ENCODE measurements at regions not wholly inside any gene's neighbourhood (a gene's known extent, or its start where the extent isn't known, plus 50 kb on each side); places are given as distances from the start of the nearest gene placed in this dataset.

DNA sequence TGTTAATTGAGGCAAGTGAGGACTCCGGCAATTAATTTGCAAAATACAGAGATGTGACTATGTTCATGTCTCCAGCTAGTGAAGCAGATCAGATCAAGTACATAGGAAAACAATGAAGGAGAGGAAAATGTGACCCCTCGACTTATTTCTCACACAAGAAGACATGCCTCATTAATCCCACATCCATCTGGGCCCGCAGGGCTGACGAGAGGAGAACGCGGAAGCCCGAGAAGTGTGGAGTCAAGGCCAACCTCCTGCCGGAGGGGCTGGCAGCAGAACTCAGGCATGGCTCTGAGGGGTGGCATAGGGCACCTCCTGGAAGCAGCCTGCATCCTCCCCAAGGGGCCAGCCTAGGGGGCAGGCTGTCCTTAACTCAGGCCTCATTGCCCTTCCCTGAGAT is 54.4 kb downstream of the ZNF503 start:
- TF ChIP-seq, protein P1, sequence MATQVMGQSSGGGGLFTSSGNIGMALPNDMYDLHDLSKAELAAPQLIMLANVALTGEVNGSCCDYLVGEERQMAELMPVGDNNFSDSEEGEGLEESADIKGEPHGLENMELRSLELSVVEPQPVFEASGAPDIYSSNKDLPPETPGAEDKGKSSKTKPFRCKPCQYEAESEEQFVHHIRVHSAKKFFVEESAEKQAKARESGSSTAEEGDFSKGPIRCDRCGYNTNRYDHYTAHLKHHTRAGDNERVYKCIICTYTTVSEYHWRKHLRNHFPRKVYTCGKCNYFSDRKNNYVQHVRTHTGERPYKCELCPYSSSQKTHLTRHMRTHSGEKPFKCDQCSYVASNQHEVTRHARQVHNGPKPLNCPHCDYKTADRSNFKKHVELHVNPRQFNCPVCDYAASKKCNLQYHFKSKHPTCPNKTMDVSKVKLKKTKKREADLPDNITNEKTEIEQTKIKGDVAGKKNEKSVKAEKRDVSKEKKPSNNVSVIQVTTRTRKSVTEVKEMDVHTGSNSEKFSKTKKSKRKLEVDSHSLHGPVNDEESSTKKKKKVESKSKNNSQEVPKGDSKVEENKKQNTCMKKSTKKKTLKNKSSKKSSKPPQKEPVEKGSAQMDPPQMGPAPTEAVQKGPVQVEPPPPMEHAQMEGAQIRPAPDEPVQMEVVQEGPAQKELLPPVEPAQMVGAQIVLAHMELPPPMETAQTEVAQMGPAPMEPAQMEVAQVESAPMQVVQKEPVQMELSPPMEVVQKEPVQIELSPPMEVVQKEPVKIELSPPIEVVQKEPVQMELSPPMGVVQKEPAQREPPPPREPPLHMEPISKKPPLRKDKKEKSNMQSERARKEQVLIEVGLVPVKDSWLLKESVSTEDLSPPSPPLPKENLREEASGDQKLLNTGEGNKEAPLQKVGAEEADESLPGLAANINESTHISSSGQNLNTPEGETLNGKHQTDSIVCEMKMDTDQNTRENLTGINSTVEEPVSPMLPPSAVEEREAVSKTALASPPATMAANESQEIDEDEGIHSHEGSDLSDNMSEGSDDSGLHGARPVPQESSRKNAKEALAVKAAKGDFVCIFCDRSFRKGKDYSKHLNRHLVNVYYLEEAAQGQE (IDR thresholded peaks at IDR 0.05; ENCODE audit: insufficient replicate concordance, low read depth) = no peak
- TF ChIP-seq GABPA (IDR thresholded peaks at IDR 0.05; ENCODE audit: low read depth) (no peak), CTCF (IDR thresholded peaks at IDR 0.05; ENCODE audit: insufficient read depth, low read length) (no peak), POLR2AphosphoS5 (IDR thresholded peaks at IDR 0.05; ENCODE audit: low read depth) (no peak), SPI1 (IDR thresholded peaks at IDR 0.05; ENCODE audit: borderline replicate concordance, low read depth) (no peak)
- Histone ChIP-seq H3K27me3 (ENCODE audit: insufficient read depth, poor library complexity, severe bottlenecking) (no peaks in the 10 kb centered on the region), H3K4me3 (replicated peaks; ENCODE audit: insufficient read depth, low read length) (no peak overlapping the region), H3K27ac (replicated peaks) (no peak overlapping the region)
- no peak for DNase-seq (ENCODE audit: low read depth in 1 of 2, low spot score in 1 of 2)

DNA sequence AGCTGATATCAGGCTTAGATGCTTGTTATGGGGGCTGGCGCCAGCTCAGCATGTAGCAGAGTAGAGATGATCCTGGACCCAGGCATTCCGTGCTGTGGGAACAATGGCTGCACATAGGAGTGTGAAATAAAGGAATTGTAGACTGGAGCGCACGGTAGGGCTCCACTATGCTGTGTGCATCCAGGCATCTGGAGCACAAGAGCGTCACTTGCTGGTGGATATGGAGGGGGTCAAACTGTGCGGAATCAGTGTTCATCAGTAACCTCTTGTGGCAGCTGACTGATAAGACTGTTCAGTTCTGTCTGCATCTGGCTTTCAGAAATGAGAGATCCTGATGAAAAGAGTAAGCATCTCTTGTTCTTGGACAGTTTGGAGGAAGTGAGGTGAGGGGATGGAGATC is 55.8 kb downstream of the ZNF503 start:
- H3K27me3 ChIP-seq (ENCODE audit: insufficient read depth, poor library complexity, severe bottlenecking) = no peaks in the 10 kb centered on the region
- TF ChIP-seq, protein P1 (IDR thresholded peaks at IDR 0.05; ENCODE audit: insufficient replicate concordance, low read depth) = no peak
- TF ChIP-seq GABPA (IDR thresholded peaks at IDR 0.05; ENCODE audit: low read depth) (no peak), CTCF (IDR thresholded peaks at IDR 0.05; ENCODE audit: insufficient read depth, low read length) (no peak), SPI1 (IDR thresholded peaks at IDR 0.05; ENCODE audit: borderline replicate concordance, low read depth) (no peak), POLR2AphosphoS5 (IDR thresholded peaks at IDR 0.05; ENCODE audit: low read depth) (no peak)
- H3K4me3 ChIP-seq (replicated peaks; ENCODE audit: insufficient read depth, low read length) = no peak overlapping the region
- H3K27ac ChIP-seq (replicated peaks) = no peak overlapping the region
- DNase-seq (ENCODE audit: low read depth in 1 of 2, low spot score in 1 of 2) = no peak

DNA sequence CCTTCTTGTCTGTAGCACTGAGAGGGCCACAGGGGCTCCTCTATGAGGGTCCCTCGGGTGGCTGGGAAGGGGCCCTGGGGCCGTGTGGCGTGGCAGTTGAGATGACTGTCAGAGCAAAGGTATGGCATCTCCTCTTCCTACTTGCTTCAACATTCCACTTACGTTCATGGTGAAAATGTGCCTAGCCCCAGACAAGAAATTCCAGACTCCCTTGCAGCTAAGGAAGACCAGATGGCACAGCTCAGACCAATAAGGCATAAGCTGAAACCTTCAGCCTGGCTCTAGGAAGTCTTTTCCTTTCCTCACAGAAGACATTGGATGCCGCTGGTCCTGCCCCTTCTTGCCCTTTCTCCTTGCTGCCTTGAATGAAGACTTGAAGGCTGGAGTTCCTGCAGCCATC is 57.4 kb downstream of the ZNF503 start:
- TF ChIP-seq CTCF (IDR thresholded peaks at IDR 0.05; ENCODE audit: insufficient read depth, low read length) (no peak), POLR2AphosphoS5 (IDR thresholded peaks at IDR 0.05; ENCODE audit: low read depth) (no peak), GABPA (IDR thresholded peaks at IDR 0.05; ENCODE audit: low read depth) (no peak), SPI1 (IDR thresholded peaks at IDR 0.05; ENCODE audit: borderline replicate concordance, low read depth) (no peak)
- TF ChIP-seq, protein P1 (IDR thresholded peaks at IDR 0.05; ENCODE audit: insufficient replicate concordance, low read depth) = no peak
- DNase-seq (ENCODE audit: low read depth in 1 of 2, low spot score in 1 of 2) = no peak
- Histone ChIP-seq H3K27me3 (ENCODE audit: insufficient read depth, poor library complexity, severe bottlenecking) (no peaks in the 10 kb centered on the region), H3K4me3 (replicated peaks; ENCODE audit: insufficient read depth, low read length) (no peak overlapping the region), H3K27ac (replicated peaks) (no peak overlapping the region)

All from HL-60 (cell line).